ENCODE measurements at regions not wholly inside any gene's neighbourhood (a gene's known extent, or its start where the extent isn't known, plus 50 kb on each side); places are given as distances from the start of the nearest gene placed in this dataset.

DNA sequence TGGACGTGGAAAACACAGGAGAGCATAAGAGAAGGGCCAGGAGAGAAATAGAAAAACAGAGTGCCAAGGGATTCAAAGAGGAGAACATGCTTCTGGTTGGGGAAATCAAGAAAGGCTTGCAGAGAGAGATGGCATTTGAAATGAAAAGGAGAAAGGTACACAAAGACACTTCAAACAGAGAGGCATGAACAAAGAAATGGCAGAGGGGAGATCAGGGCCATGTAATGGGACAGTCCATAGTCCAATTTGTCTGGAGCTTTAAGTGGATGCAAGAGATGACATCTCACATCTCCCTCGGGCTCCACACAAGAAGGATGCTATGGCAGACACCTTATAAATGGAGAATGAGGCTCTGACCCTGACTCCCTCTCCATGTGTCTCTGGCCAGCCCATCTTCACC is 331.1 kb downstream of the MLLT3 start:
- DNase-seq (ENCODE audit: low spot score): no peak

DNA sequence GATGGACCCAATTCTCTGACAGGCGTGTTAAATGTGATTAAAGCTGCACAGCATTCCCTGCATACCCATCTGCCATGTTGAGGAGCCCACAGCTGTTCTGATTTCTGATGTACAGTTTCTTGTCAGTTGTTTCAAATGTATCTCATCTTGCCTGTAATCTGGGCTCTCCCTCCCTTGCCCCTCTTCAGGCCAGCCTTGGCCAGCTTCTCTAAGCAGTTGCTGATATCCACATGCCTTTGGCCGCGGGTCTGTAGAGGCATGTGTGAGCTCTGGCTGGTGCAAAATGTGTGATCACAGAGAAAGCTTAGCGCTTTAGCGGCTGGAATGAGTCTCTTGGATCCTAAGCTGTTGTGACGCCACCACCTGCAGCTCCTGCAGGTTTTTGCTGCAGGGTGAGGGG is 332.0 kb downstream of the MLLT3 start:
- no peak for DNase-seq (ENCODE audit: low spot score)

DNA sequence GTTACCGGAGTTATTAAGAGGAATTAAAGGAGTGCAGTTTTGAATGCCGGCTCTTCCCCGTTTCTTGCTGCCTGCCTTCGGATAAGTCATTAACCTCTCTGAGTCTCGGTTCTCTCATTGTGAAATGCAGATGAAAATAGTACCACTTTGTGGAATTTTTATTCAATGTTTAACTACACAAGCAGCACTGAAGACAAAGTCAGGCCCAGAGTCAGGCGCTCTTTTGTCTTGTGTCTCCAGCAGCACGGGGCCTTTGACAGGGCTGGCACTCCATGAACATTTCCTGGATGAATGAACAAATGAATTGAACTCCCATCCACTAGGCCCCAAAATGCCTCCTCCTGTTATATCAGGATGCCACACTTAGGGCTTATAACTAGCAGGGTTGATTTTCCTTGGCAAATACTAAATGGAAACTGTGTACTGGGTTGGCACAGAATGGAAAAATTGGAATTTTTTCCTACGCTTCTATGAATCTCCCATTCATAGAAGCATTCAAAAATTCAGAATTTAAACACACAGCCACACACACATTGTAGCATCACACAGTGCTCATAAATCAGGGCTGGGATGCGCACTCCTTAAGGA is 332.8 kb downstream of the MLLT3 start:
- DNase-seq (ENCODE audit: low spot score): no peak

DNA sequence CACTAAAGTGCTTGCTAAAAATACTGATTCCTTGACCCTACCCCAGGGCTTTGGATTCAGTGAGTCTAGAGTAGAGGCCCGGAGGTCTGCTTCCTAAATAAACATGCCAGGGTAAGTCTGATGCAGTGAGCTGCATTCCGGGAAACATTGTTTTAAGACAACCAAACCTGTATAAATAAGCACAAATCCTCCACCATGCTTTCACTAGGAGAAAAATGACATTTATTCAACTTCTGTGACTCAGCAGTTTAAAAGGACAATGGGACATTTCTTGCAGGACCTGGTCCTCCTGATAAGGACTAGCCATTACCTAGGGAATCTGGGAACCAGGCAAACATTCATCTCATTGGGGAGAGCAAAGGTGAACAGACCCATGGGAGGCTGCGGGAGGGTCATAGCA is 335.3 kb downstream of the MLLT3 start:
- no peak for DNase-seq (ENCODE audit: low spot score)

DNA sequence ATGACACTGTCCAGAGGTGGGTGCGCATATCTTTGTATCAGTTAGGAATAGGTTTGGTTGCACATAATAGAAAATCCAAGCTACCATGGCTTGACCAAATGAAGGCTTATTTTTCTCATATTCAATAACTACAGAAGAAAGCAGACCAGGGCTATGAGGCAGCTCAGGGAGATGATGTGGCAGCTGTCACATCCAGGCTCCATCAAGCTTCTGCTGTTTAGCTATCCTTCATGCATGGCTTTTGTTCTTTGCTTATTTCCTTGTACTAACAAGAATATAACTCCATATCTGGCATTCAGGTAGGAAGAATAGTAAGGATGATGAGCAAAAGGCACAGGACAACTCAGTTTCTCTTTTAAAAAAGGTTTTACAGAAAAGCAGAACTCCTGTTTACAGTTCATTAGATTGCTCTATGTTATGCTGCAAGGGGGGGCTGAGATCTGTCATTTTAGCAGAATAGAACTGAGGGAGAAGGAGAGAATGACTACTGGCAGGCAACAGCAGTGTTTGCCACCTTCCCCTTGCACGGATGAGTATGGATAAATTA is 336.1 kb downstream of the MLLT3 start:
- no peak for DNase-seq (ENCODE audit: low spot score)

DNA sequence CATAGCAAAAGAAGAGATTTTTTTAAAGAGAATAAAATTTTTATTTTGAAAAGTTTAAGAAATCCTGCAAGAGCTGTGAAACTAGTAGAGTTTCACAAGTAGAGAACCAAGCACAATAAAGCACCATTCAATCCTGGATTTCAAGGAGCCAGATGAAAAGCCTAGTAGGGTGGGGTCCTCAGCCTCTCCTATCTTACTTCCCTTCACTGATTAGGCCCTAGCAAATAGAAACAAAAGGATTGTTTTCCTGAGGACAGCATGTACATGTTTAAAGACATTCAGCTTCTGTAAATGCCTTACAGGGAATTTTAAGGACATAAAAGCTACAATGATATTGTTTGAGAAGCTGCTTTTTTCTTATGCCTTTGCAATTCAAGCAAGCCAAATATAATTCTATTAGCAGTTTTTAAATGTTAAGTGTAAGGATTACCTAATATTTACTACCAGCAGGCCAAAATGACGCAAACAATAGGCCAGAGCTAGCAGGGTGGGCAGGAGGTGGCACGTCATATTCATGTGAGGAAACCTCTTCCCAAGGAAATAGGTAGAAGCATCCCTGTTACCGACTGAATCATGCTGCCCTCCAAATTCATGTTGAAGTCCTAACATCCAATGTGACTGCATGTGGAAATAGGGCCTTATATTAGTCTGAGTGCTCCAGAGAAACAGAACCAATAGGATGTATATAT is 337.6 kb downstream of the MLLT3 start:
- DNase-seq (ENCODE audit: low spot score): no peak

DNA sequence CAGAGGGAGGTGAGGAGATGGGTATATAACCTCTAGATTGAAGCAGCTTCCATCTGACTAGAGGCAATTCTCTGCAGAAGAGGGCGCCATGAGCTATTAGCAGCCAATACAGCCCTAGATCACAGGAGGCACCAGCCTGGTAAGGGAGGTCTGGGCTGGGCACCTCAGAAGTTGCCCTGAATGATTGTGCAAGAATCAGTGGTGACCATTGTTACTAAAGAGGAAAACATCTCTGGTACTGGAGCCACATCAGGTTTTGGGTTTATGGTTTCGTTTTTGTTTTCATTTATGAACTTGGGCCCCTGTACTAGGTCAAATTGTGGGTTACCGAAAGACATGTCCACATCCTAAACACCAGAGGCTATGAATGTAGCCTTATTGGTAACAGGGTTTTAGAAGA is 342.0 kb downstream of the MLLT3 start:
- no peak for DNase-seq (ENCODE audit: low spot score)

DNA sequence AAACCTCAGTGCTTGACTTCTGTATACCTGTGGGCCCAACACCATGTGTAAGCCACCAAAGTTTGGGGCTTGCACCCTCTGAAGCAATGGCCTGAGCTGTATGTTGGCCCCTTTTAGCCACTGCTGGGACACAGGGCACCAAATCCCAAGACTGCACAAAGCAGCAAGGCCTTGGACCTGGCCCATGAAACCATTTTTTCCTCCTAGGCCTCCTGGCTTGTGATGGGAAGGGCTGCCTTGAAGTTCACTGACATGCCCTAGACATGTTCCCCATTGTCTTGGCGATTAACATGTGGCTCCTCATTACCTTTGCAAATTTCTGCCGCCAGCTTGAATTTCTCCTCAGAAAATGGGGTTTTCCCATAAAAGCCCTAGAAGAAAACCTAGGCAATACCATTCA is 345.5 kb downstream of the MLLT3 start:
- DNase-seq (ENCODE audit: low spot score): no peak

DNA sequence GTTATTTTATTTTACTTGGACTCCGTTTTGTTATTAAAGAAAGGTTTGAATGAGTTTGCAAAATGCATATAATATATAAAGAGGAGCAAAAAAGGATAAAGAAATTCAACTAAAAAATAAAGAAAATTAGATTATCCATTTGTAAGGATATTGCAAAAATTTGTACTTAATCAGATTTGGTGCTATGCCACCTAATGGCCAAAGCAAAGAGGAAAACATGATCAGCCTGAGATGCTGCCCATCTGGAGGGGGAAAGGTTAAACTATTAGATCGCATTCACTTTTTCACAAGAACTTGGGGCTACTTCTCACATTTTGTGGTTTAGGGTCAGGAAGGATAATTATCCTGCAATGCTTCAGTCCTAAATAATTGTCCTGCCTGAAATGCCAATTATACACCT is 350.6 kb downstream of the MLLT3 start:
- no peak for DNase-seq (ENCODE audit: low spot score)

DNA sequence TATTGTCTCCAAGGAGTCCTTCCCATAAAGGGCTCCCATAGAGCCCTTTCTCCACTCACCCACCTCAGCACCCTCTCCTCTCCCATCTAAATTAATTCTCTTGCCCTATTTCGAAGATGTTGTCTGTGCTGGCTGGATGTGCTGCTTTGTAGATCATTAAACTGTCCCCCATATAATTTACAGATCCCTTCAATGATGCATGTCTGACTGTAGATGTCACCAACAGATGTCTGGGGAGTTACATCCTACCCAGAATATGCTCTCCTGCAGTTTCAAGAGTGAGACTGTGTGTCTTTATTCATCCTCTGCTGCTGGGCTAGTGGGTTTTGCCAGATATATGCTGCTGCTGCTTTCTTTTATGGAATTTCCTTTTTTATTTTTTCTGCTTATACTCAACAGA is 351.2 kb downstream of the MLLT3 start:
- DNase-seq (ENCODE audit: low spot score): no peak

DNA sequence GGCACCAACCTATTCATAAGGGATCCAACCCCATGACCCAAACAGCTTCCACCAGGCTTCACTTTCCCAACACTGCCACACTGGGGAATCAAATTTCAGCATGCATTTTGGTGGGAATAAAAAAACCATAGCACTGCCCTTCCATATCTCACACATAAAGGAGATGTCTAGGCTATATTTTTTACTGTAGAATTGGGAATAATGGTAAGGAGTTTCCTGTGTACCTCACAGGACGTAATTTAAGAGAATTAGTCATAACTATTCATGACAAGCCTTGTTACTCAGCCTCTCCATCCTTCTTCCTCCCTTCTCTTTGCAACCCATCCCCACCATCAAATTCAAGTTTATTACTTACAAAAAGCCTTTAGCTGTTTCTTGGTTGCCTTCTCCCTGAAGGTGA is 352.1 kb downstream of the MLLT3 start:
- DNase-seq (ENCODE audit: low spot score): no peak

DNA sequence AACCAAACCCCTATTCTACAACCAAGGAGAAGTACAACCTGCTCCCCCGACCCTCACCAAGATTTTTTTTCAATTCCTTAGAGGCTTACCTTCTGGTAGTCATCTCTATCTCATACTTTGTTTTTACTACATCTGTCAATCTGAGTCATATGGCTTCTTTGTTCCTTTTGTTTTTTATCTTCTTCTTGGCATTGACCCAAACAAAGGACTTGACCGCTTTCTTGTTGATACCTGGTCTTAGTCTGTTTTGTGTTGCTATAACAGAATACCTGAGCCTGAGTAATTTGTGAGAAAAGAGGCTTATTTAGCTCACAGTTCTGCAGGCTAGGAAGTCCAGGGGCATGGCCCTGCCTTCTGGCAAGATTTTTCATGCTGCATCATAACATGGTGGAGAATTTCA is 352.7 kb downstream of the MLLT3 start:
- DNase-seq (ENCODE audit: low spot score): no peak

DNA sequence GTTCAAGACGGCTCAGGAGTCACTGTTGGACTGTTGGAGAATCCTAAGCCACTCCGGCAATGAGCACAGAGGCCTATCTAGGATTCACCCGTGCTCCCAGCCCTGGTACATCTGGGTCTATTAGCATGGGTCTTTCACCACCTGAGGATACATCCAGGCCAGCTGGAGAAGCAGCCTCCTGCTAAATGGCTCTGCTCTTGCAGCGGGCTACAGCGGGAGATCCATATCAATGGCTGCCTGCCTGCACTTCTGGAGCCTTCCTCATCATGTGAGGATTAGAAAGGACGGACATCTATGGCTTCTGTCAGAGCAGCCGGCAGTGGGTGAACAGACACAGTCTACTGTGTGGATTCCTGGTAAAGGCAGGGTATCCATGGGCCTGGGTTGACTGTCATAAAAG is 357.4 kb downstream of the MLLT3 start:
- no peak for DNase-seq (ENCODE audit: low spot score)

DNA sequence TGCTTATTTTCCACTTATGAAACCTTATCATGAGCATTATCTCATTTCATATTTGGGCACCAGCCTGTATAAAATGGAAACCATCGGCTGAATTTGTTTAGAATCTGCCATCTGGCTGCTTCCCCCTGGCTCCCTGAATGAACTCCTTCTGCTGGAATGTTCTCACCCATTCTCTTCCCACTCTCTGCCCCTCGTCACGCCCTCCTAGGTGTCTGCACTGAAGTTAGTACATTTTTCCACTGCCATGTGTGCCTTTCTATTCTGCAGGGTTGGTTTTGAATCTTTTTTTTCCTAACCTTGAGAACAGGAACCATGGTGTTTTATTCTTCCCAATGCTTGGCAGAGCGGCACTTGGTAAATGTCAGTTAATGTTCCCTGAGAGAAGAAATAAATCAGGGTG is 359.7 kb downstream of the MLLT3 start:
- no peak for DNase-seq (ENCODE audit: low spot score)

DNA sequence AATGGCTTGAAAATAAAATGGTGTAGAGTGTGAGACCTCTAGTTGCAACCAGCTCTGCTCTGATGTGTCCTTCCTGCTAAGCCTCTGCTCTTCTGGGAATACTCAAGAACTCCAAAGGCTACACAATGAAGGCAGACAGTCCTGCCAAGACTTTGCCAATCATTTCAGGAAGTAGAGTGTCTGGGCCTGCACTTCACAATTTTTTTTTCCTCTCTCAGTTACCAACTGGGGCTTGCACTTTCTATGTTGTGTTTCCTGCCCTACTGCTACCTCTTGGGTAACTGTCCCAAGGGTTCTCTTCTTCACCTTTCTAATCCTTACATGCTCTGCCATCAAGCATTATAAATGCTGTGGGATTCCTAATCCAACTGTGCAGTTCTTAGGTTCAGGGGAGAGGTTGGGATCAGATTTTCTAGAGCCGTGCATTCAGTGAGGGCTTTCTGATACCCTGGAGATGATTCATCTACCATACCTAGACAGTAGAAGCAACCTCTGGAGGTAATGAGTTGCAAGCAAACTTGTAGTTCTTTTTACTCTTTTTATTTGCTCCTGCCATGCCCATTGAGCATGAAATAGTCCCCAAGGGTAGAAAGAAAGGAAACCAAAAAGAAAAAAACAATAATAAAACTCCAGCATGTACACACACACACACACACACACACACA is 365.9 kb downstream of the MLLT3 start:
- no peak for DNase-seq (ENCODE audit: low spot score)

DNA sequence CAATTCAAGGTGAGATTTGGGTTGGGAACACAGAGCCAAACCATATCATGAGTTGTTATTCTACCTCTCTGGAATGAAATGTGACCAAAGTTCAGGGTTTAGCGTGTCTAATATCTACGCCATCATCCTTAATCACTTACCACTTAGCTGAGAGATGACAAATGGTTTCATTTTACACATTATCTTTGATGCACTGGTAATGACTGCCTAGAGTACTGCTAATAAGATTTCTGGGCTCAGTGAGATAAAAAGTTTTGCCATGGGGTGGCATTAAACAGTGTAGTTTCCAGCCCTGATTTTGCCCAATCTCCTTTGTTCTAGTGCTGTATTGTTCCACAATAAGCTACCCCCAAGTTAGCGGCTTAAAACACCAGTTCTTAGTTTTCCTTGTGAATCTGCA is 367.2 kb downstream of the MLLT3 start:
- no peak for DNase-seq (ENCODE audit: low spot score)

DNA sequence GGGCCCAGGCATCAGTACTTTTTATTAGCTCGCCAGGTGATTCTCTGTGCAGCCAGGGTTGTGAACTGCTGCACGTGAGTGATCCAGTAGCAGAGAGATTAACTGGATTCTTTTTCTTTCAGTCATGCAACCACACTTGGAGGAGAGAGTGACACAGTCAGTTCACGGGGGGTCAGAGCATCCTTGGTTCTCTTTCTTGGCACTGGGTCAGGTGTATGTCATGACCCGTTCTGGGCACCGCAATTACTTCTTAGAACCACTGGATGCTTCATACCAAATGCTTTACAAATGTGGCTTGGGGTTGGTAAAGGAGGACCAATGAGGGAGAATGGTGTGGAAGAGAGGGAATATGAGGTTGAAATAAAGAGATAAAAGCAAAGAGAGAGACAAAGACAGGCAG is 368.7 kb downstream of the MLLT3 start:
- DNase-seq (ENCODE audit: low spot score): no peak

DNA sequence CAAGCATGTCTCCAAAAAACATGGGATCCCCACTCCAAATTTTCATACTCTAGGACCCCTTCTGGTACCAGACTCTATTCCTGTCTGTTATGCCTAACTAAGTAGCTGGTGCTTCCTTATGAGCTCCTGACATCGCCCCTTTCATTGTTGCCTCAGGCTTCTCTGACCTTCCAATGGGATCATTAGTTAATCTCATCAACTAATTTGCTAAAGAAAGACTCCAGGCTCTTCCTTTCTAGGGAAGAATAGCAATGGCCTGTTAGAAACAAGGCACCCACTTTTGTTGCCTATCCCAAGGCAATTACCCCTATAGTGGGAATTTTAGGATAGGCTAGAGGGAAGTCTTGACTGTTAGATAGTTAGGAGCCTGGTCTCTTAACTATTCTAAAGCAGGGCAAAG is 369.5 kb downstream of the MLLT3 start:
- DNase-seq (ENCODE audit: low spot score): no peak

DNA sequence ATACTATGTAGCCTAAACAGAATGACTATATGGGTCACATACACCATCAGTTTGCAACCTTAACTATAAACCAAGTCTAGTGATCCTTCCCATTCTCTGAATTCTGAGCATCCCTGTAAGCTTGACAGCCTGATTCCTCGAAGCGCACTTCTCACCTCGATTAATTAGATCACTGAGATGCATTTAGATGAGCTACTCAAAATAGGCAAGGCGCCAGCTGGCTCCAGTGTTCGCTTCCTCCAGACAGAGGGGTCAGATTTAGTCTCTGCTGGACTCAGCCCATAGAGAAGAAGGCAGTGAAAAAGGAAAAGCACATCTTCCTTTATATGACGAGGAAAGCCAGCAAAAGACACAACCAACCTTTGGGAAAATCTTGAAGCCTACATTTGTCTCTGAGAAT is 371.5 kb downstream of the MLLT3 start:
- DNase-seq (ENCODE audit: low spot score): no peak

DNA sequence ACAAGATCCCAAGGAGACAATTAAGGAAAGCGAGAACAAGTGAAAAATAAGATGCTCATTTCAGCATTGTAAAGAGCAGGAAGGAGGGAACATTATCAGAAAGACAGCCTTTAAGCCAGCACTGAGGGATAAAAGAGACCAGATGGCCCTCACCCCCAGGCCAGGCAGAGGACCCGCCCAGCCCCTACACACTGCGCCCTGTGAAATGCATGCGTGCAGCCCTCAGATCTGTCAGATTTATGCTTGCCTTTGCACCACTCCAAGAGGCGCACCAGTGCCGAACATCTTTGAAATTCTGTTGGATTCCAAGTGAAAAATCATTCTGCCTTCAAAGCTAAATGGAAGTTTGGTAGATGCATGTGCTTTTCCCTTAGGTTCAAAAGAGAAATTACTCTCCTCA is 378.0 kb downstream of the MLLT3 start:
- DNase-seq (ENCODE audit: low spot score): no peak

DNA sequence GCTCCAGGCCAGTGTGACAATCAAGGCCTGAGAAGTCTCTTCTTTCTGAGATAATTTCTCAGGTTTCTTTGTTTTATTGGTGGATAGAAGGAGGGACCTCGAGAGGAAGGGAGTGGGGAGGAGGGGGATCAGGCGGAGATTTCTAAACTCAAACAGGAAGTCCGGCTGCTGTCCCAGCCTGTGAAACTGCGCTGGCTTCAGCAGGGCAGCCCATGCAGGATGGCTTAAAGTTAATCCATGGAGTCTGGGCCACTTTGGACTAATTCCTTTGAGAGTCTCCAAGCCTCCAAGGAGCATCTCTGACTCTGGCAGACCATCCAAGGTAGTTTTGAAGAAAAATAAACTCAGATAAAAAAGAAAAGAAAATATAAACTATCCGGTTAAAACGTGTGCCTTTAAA is 378.5 kb downstream of the MLLT3 start:
- no peak for DNase-seq (ENCODE audit: low spot score)

DNA sequence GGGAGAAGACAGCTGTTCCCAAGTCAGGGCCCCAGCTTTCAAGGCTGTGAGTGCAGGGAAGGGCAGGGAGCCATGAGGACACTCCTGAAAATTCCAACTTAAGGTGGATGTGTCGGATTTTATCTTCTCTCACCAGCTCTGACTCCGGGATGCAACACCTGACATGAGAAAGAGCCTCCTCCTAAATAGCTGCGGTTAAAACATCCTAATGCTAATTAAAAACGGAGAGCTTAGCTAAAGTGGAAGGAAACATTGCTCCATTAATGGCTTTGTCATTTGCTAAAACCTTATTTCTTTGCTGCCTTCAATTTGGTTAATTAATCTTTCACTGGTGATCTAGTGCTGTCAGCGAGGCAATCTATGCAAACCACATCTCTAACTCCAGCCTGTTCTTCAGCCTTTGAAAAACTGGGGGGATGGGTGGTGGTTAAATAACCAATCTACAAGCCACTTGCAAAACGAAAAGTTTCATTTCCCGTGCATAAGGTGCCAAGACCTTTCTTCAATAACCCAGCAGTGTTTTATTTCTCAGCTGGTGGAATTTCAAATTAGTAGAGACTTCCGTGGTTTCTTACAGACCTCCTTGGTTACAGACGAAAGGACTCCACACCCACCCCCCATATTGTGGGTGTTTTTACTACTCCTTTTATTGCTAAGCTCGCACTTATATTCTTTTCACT is 379.6 kb downstream of the MLLT3 start:
- DNase-seq (ENCODE audit: low spot score): no peak

DNA sequence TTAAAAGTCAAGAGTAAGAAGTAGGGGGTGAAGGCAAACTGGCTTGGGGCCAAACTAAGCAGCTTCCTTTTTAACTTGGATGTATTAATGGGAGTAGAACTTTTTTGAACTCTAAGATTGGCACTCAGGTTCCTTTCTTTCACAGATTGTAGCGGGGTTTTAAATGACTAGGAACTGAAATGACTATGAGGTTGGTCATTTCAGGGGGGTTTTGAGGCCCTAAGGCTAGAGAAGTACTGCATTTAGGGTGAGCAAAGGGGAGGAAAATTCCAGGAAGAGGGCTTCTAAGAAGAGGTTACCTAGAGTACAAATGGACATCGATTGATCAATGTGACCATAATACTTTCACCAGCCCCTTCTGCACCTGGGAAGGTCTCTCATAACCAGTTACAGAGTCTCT is 381.8 kb downstream of the MLLT3 start:
- no peak for DNase-seq (ENCODE audit: low spot score)

Measured in mucosa of gallbladder (tissue), 1 donor.